SK-N-SH (cell line): ENCODE measurements at regions not wholly inside any gene's neighbourhood (a gene's known extent, or its start where the extent isn't known, plus 50 kb on each side); places are given as distances from the start of the nearest gene placed in this dataset.

Experiments used
- POLR2AphosphoS5 ChIP-seq: IDR thresholded peaks from 2 replicates; pipeline ENCODE4 v1.6.1; 2012; ENCODE audit warnings: low read depth, low read length
- USF2 ChIP-seq: fragments of 150-350 bp; IDR thresholded peaks from 2 replicates; pipeline ENCODE4 v1.6.1; 2017; ENCODE audit warnings: antibody characterized with exemption, low read length, low read depth, borderline replicate concordance
- YY1 ChIP-seq: IDR thresholded peaks from 2 replicates; pipeline ENCODE4 v1.4.0; 2012; ENCODE audit warnings: low read depth, mild to moderate bottlenecking
- TF ChIP-seq, protein P1 (sequence below): IDR thresholded peaks from 2 replicates; pipeline ENCODE4 v1.4.0; 2012; ENCODE audit warnings: low read depth
- TF ChIP-seq, protein P2 (sequence below): fragments of 200-600 bp; sonication (generic); IDR thresholded peaks from 2 replicates; pipeline ENCODE4 v1.6.1; 2017; ENCODE audit warnings: antibody characterized with exemption, mild to moderate bottlenecking, moderate library complexity

- no peak for TF ChIP-seq USF2
- TF ChIP-seq, protein P1, sequence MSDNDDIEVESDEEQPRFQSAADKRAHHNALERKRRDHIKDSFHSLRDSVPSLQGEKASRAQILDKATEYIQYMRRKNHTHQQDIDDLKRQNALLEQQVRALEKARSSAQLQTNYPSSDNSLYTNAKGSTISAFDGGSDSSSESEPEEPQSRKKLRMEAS: no peak
- no peak for TF ChIP-seq YY1
- TF ChIP-seq, protein P2, sequence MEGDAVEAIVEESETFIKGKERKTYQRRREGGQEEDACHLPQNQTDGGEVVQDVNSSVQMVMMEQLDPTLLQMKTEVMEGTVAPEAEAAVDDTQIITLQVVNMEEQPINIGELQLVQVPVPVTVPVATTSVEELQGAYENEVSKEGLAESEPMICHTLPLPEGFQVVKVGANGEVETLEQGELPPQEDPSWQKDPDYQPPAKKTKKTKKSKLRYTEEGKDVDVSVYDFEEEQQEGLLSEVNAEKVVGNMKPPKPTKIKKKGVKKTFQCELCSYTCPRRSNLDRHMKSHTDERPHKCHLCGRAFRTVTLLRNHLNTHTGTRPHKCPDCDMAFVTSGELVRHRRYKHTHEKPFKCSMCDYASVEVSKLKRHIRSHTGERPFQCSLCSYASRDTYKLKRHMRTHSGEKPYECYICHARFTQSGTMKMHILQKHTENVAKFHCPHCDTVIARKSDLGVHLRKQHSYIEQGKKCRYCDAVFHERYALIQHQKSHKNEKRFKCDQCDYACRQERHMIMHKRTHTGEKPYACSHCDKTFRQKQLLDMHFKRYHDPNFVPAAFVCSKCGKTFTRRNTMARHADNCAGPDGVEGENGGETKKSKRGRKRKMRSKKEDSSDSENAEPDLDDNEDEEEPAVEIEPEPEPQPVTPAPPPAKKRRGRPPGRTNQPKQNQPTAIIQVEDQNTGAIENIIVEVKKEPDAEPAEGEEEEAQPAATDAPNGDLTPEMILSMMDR: no peak
- TF ChIP-seq POLR2AphosphoS5: no peak
Observed at GRCh38 chr2:7325186-7325585, 408.0 kb downstream of the RNF144A start.
